Breast epithelium (tissue), 3 donors: ENCODE measurements at regions not wholly inside any gene's neighbourhood (a gene's known extent, or its start where the extent isn't known, plus 50 kb on each side); places are given as distances from the start of the nearest gene placed in this dataset.

ENCODE experiments used
- POLR2A ChIP-seq: fragments of 450-650 bp; IDR thresholded peaks from one replicate; pipeline ENCODE4 v1.6.1; 2016; ENCODE audit warnings: antibody characterized with exemption, mild to moderate bottlenecking, moderate library complexity
- TF ChIP-seq, protein P1 (sequence below), 3 donors: fragments of 450-650 bp; IDR thresholded peaks; one replicate each; pipeline ENCODE4 v1.5.1; 2016 to 2017; ENCODE audit warnings: antibody characterized with exemption in 3 of 3, mild to moderate bottlenecking in 3 of 3, moderate library complexity in 3 of 3

DNA sequence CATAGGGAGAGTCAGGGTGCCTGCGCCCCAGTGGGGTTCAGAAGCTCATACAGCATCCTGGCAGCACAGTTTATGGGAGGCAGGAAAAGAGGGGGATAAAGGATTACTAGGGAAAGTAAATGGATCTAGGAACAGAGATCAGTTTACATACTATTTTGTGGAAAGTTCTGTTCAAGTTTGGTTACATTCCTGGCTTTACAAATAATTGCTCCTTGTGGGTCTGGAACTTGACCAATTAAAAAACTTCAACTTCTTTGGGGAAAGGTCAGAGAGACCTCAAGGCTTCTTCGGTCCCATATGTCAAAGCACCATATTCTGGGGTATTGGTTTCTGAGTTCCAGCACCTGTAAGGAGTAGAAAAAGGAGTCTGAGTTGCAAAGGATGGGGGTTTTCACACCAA is 64.1 kb downstream of the ZDHHC19 start:
- TF ChIP-seq, protein P1, sequence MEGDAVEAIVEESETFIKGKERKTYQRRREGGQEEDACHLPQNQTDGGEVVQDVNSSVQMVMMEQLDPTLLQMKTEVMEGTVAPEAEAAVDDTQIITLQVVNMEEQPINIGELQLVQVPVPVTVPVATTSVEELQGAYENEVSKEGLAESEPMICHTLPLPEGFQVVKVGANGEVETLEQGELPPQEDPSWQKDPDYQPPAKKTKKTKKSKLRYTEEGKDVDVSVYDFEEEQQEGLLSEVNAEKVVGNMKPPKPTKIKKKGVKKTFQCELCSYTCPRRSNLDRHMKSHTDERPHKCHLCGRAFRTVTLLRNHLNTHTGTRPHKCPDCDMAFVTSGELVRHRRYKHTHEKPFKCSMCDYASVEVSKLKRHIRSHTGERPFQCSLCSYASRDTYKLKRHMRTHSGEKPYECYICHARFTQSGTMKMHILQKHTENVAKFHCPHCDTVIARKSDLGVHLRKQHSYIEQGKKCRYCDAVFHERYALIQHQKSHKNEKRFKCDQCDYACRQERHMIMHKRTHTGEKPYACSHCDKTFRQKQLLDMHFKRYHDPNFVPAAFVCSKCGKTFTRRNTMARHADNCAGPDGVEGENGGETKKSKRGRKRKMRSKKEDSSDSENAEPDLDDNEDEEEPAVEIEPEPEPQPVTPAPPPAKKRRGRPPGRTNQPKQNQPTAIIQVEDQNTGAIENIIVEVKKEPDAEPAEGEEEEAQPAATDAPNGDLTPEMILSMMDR (IDR thresholded peaks at IDR 0.05), result no peak
- TF ChIP-seq POLR2A, result no peak
